ENCODE measurements at regions not wholly inside any gene's neighbourhood (a gene's known extent, or its start where the extent isn't known, plus 50 kb on each side); places are given as distances from the start of the nearest gene placed in this dataset.

DNA sequence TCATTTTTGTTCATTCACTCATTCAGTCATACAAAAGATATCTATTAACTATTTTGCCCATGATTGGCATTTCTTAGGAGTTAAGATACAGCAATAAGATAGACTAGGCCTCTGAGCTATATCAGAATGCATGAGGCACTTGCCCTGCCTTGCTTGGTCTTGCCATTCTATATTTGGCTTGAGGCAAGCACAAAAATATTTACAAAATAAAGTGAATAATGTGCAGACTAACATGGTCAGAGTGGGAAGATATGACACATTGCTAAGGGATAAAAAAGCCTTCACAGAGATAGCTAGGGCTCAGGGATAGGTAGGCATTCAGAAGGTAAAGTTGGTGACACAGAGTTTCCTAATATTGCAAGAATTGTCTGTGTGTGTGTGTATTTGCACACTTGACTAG, 75.0 kb upstream of the MMADHC start:
- H3K14ac ChIP-seq (ENCODE audit: insufficient read depth, low read length), result no peak overlapping the region
- H3K23me2 ChIP-seq (ENCODE audit: insufficient read length, low read depth, low read length, poor library complexity, severe bottlenecking), result no peaks in the 10 kb centered on the region
- H3K79me1 ChIP-seq (ENCODE audit: insufficient read depth, low read depth, low read length, poor library complexity, severe bottlenecking), result no peaks in the 10 kb centered on the region
- no peak overlapping the region for H3K18ac ChIP-seq (ENCODE audit: insufficient read length, low read depth, low read length)
- H3T11ph ChIP-seq (ENCODE audit: low read length), result no peak overlapping the region
- no peaks in the 10 kb centered on the region for H4K20me1 ChIP-seq (ENCODE audit: control insufficient read depth, insufficient read depth, insufficient read length)
- no peaks in the 10 kb centered on the region for H3K79me2 ChIP-seq (ENCODE audit: insufficient read depth, low read length)
- no peaks in the 10 kb centered on the region for H3K9me3 ChIP-seq (ENCODE audit: control insufficient read depth, low read depth, low read length)
- H2BK15ac ChIP-seq (ENCODE audit: low read depth, low read length), result no peak overlapping the region
- no peak overlapping the region for H2BK5ac ChIP-seq (ENCODE audit: insufficient read length, low read length)
- Mint-ChIP-seq H3K9me3 (peaks cover 0 to 4% of the 10 kb centered on the region in 2 experiments; a peak in 1 of 5 replicates), H3K27me3 (ENCODE audit: low read depth) (no peaks in the 10 kb centered on the region), H3K4me1 (peaks cover 7 to 10% of the 10 kb centered on the region in 2 experiments), H3K36me3 (ENCODE audit: insufficient read depth in 1 of 3, low read depth in 3 of 3) (no peaks in the 10 kb centered on the region), H3K27ac (no peak overlapping the region), H3K4me3 (no peak overlapping the region)
- H2AK5ac ChIP-seq (ENCODE audit: insufficient read length, low read length), result no peak overlapping the region
- H3K9ac ChIP-seq (ENCODE audit: extremely low read depth, insufficient read length, low read length), result no peak overlapping the region
- no peaks in the 10 kb centered on the region for H3K27me3 ChIP-seq (ENCODE audit: insufficient read depth, low read length)
- H3K4me1 ChIP-seq (ENCODE audit: insufficient read depth, low read length), result no peaks in the 10 kb centered on the region
- H3K27ac ChIP-seq (ENCODE audit: insufficient read length, low read depth, low read length), result no peak overlapping the region
- no peak overlapping the region for H2BK20ac ChIP-seq (ENCODE audit: low read depth, low read length, poor library complexity, severe bottlenecking)
- no peak overlapping the region for H3K4me2 ChIP-seq (ENCODE audit: insufficient read depth, insufficient read length, low read length)
- no peak overlapping the region for H4K91ac ChIP-seq (ENCODE audit: insufficient read length, low read depth, low read length)
- no peak for DNase-seq
- H3K56ac ChIP-seq (ENCODE audit: insufficient read length, low read depth, low read length), result no peak overlapping the region
- TF ChIP-seq, protein P1, sequence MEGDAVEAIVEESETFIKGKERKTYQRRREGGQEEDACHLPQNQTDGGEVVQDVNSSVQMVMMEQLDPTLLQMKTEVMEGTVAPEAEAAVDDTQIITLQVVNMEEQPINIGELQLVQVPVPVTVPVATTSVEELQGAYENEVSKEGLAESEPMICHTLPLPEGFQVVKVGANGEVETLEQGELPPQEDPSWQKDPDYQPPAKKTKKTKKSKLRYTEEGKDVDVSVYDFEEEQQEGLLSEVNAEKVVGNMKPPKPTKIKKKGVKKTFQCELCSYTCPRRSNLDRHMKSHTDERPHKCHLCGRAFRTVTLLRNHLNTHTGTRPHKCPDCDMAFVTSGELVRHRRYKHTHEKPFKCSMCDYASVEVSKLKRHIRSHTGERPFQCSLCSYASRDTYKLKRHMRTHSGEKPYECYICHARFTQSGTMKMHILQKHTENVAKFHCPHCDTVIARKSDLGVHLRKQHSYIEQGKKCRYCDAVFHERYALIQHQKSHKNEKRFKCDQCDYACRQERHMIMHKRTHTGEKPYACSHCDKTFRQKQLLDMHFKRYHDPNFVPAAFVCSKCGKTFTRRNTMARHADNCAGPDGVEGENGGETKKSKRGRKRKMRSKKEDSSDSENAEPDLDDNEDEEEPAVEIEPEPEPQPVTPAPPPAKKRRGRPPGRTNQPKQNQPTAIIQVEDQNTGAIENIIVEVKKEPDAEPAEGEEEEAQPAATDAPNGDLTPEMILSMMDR (conservative IDR thresholded peaks at IDR 0.05), result no peak
- H2BK120ac ChIP-seq (ENCODE audit: low read depth, low read length, poor library complexity, severe bottlenecking), result no peak overlapping the region
- H3K23ac ChIP-seq (ENCODE audit: insufficient read length, low read depth, low read length), result no peak overlapping the region
- no peak overlapping the region for H3K4ac ChIP-seq (ENCODE audit: low read depth, low read length)
- H4K8ac ChIP-seq (replicated peaks; ENCODE audit: insufficient read length, low read depth, low read length), result no peak overlapping the region
- no peak overlapping the region for H4K5ac ChIP-seq (ENCODE audit: insufficient read length, low read depth, low read length)
- no peak overlapping the region for H2AFZ ChIP-seq (ENCODE audit: low read length)
- H2BK12ac ChIP-seq (ENCODE audit: insufficient read length, low read depth, low read length), result no peak overlapping the region
